Thyroid gland (tissue), 4 donors: ENCODE measurements at regions not wholly inside any gene's neighbourhood (a gene's known extent, or its start where the extent isn't known, plus 50 kb on each side); places are given as distances from the start of the nearest gene placed in this dataset.

Experiments used
- CTCF ChIP-seq, 6 experiments: fragments of 200-600 bp in 3 of 6; fragments of 450-650 bp in 3 of 6; sonication (generic) in 3 of 6; IDR thresholded peaks; one replicate each; pipeline ENCODE4 v1.5.1; 2016 to 2019; ENCODE audit warnings: antibody characterized with exemption in 6 of 6, mild to moderate bottlenecking in 2 of 6, inconsistent platforms in 1 of 6, moderate library complexity in 1 of 6
- POLR2A ChIP-seq, 2 donors: fragments of 450-650 bp; IDR thresholded peaks; one replicate each; pipeline ENCODE4 v1.6.1; 2017; ENCODE audit warnings: antibody characterized with exemption in 2 of 2, mild to moderate bottlenecking in 2 of 2, moderate library complexity in 1 of 2

GRCh38 chr9:108765265-108765664 lies 90.5 kb downstream of the ACTL7B start:
- TF ChIP-seq CTCF (IDR thresholded peaks at IDR 0.05) (no peak), POLR2A (IDR thresholded peaks at IDR 0.05) (no peak)
